ENCODE measurements at regions not wholly inside any gene's neighbourhood (a gene's known extent, or its start where the extent isn't known, plus 50 kb on each side); places are given as distances from the start of the nearest gene placed in this dataset.
A peak's percentile ranks its signal among the peaks of the same experiment; 100 is the strongest.

DNA sequence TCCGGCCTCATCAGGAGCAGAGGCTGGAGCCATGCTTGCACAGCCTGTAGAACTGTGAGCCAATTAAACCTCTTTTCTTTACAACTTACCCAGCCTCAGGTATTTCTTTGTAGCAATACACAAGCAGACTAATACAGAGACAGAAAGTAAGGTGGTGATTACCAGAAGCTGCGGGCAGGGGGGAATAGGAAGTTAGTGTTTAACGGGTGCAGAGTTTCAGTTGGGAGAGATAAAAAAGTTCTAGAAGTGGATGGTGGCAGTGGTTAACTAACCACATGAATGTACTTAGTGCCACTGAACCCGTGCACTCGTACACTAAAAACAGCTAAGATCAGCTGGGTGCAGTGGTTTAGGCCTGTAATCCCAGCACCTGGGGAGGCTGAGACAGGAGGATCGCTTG, 80.4 kb upstream of the TARDBP start:
- Histone ChIP-seq H3K9ac (ENCODE audit: low read length) (no peak overlapping the region), H3K36me3 (ENCODE audit: control insufficient read depth, insufficient read depth, low read length) (no peaks in the 10 kb centered on the region), H3K4me3 (ENCODE audit: low read length) (no peak overlapping the region), H3K4me1 (ENCODE audit: control insufficient read depth, insufficient read depth, low read length) (no peaks in the 10 kb centered on the region), H3K27ac (ENCODE audit: low read depth, low read length) (no peak overlapping the region), H3K27me3 (ENCODE audit: control insufficient read depth, insufficient read depth, low read length) (no peaks in the 10 kb centered on the region)

GRCh38 chr1:10934150-10934818, 78.2 kb upstream of the TARDBP start:
- Histone ChIP-seq H3K9ac (ENCODE audit: low read length) (no peak overlapping the region), H3K27ac (ENCODE audit: low read depth, low read length) (no peak overlapping the region), H3K36me3 (ENCODE audit: control insufficient read depth, insufficient read depth, low read length) (no peaks in the 10 kb centered on the region), H3K4me3 (ENCODE audit: low read length) (no peak overlapping the region), H3K4me1 (ENCODE audit: control insufficient read depth, insufficient read depth, low read length) (no peaks in the 10 kb centered on the region), H3K27me3 (ENCODE audit: control insufficient read depth, insufficient read depth, low read length) (no peaks in the 10 kb centered on the region)

DNA sequence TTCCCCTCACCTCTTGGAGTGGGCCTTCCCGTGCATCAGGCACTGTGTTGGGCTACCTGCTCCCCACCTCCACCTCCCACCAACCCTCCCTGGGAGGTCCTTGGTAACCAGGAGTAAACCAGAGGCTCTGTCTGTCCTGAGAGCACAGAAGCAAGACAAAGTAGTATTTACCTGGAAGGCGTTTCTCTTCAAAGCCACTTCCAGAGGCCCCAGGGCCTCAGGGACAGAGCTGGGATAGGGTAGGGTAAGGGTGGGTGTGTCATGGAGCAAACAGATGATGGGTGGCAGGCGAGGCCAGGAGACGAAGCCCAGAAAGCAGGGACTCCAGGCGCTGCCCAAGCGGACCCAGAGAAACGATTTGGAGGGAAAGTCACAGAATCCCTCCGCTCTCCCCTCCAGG, 77.2 kb upstream of the TARDBP start:
- Histone ChIP-seq H3K36me3 (ENCODE audit: control insufficient read depth, insufficient read depth, low read length) (no peaks in the 10 kb centered on the region), H3K27me3 (ENCODE audit: control insufficient read depth, insufficient read depth, low read length) (no peaks in the 10 kb centered on the region), H3K27ac (ENCODE audit: low read depth, low read length) (no peak overlapping the region), H3K4me3 (ENCODE audit: low read length) (no peak overlapping the region), H3K9ac (ENCODE audit: low read length) (no peak overlapping the region), H3K4me1 (ENCODE audit: control insufficient read depth, insufficient read depth, low read length) (no peaks in the 10 kb centered on the region)

GRCh38 chr1:10935724-10936123, 76.7 kb upstream of the TARDBP start:
- no peaks in the 10 kb centered on the region for H3K36me3 ChIP-seq (ENCODE audit: control insufficient read depth, insufficient read depth, low read length)
- H3K9ac ChIP-seq (ENCODE audit: low read length), result no peak overlapping the region
- H3K27me3 ChIP-seq (ENCODE audit: control insufficient read depth, insufficient read depth, low read length), result no peaks in the 10 kb centered on the region
- H3K4me3 ChIP-seq (ENCODE audit: low read length), result no peak overlapping the region
- H3K4me1 ChIP-seq (ENCODE audit: control insufficient read depth, insufficient read depth, low read length), result no peaks in the 10 kb centered on the region
- H3K27ac ChIP-seq (ENCODE audit: low read depth, low read length), result no peak overlapping the region

DNA sequence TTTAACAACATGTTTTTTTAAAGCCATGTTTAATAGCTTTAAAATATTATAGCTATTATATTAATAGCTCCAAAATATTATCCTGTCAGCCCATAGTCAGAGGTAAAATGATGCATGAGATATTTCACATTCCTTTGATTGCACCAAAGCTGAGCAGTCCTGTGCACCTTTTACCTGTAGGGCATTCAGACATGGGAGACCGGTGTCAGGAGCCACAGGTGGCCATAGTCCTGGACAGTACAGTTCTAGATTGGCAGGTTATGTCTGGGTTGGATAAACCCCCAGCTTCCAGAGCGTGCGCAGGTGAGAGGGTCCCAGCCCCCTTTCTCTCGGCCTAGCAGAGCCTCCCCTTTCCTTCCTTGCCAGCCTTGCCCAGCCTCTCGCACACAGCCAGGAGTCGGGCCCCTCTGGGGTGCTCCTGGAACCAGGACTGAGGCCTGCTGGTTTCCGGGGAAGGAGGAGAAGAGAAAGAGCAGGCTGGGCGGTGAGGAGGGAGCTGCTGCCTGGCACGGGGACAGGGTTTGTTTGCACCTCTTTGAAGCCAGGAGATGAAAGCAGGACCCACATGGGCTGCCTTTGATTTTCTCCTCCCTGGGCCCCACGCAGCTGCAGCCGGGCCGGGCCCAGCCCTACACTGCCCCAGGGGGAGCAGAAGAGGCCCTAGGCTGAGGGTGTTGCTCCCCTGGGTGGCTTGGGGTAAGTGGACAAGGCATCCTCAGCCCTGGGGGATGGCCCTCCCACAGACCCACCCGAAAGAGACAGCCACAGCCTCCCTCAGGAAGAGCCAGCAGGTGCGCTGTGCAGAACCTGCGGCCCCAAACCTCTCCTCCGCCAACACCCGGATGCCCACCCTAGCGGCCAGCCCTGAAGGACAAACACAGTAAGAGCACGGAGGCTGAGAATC, 75.2 kb upstream of the TARDBP start:
- Histone ChIP-seq H3K9ac (ENCODE audit: low read length) (no peak overlapping the region), H3K4me3 (ENCODE audit: low read length) (no peak overlapping the region), H3K27me3 (ENCODE audit: control insufficient read depth, insufficient read depth, low read length) (no peaks in the 10 kb centered on the region), H3K36me3 (ENCODE audit: control insufficient read depth, insufficient read depth, low read length) (no peaks in the 10 kb centered on the region), H3K4me1 (ENCODE audit: control insufficient read depth, insufficient read depth, low read length) (no peaks in the 10 kb centered on the region), H3K27ac (ENCODE audit: low read depth, low read length) (no peak overlapping the region)

DNA sequence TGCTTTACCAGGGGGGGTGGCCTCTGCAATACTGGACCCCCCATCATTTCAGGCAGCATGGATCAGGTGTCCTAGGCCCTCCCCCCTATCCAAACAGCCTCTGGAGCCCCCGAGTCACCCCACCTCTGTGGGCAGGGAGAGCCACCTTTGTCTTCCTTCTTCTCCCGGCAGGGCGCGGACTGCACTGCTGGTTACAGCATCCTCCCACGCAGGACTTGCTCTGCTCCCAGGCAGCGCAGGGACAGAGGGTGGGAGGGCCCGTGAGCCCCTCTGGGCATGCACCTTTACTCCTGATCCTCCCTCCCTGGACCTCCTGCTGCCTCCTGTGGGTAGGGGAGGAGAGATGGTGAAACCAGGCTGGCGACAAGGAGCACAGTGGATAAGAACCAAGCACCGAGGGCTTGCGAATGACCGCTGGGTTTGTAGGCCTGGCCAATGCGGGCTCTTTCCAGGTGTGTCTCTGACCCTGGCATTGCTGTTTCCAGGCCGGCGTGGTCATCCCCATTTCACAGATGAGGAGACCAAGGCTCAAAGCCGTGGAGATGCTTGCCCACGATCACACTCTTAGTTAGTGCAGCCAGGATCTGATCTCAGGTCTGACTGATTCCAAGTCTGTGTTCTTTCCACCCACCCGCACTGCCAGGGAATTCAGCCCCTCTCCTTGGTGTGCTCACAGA, 73.6 kb upstream of the TARDBP start:
- Histone ChIP-seq H3K27me3 (ENCODE audit: control insufficient read depth, insufficient read depth, low read length) (no peaks in the 10 kb centered on the region), H3K36me3 (ENCODE audit: control insufficient read depth, insufficient read depth, low read length) (no peaks in the 10 kb centered on the region), H3K4me3 (ENCODE audit: low read length) (no peak overlapping the region), H3K27ac (ENCODE audit: low read depth, low read length) (no peak overlapping the region), H3K4me1 (ENCODE audit: control insufficient read depth, insufficient read depth, low read length) (no peaks in the 10 kb centered on the region), H3K9ac (ENCODE audit: low read length) (no peak overlapping the region)

GRCh38 chr1:10939654-10940450, 72.6 kb upstream of the TARDBP start:
- no peak overlapping the region for H3K9ac ChIP-seq (ENCODE audit: low read length)
- peak overlapping the region; percentile 26 for H3K4me3 ChIP-seq (ENCODE audit: low read length)
- H3K4me1 ChIP-seq (ENCODE audit: control insufficient read depth, insufficient read depth, low read length), result peaks cover 2% of the 10 kb centered on the region
- no peaks in the 10 kb centered on the region for H3K27me3 ChIP-seq (ENCODE audit: control insufficient read depth, insufficient read depth, low read length)
- H3K36me3 ChIP-seq (ENCODE audit: control insufficient read depth, insufficient read depth, low read length), result no peaks in the 10 kb centered on the region
- H3K27ac ChIP-seq (ENCODE audit: low read depth, low read length), result no peak overlapping the region

DNA sequence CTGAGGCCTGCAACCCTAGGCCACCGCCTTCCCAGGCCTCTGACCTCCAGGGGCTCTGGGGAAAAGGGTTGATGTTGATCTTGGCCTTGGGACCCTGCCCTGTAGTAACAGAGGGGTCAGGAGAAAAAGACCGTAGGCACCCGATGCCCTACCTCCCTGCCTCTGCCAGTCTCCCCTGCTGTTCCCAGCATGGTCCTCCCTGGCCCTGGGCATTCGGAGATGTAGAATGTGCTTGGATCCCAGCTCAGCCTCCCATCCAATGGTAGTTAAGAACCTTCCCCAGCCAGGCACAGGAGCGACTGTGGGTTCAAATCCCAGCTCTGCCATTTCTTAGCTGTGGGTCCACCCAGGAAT, 72.0 kb upstream of the TARDBP start:
- no peak overlapping the region for H3K27ac ChIP-seq (ENCODE audit: low read depth, low read length)
- H3K27me3 ChIP-seq (ENCODE audit: control insufficient read depth, insufficient read depth, low read length), result no peaks in the 10 kb centered on the region
- no peaks in the 10 kb centered on the region for H3K36me3 ChIP-seq (ENCODE audit: control insufficient read depth, insufficient read depth, low read length)
- H3K4me3 ChIP-seq (ENCODE audit: low read length), result peak overlapping the region; percentile 19
- H3K9ac ChIP-seq (ENCODE audit: low read length), result no peak overlapping the region
- H3K4me1 ChIP-seq (ENCODE audit: control insufficient read depth, insufficient read depth, low read length), result peaks cover 2% of the 10 kb centered on the region

DNA sequence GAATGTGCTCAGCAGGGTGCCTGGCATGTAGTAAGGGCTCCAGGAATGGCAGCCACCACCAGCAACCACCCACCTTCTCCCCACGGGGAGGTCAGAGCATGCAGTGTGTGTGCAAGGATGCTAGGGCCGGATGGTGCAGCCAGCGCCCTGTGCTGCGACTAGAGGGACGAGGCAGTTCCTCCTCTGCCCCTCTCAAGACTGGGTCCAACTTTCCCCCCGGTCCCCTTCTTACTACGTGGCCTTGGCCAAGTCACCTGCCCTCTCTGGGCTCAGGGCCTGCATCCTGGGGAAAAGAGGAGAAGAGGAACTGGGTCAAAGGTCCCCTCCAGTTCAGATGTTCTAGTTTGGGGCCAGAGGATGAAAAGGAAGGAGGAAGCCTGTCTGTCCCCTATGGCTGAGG, 71.6 kb upstream of the TARDBP start:
- Histone ChIP-seq H3K9ac (ENCODE audit: low read length) (no peak overlapping the region), H3K36me3 (ENCODE audit: control insufficient read depth, insufficient read depth, low read length) (no peaks in the 10 kb centered on the region), H3K4me3 (ENCODE audit: low read length) (no peak overlapping the region), H3K27me3 (ENCODE audit: control insufficient read depth, insufficient read depth, low read length) (no peaks in the 10 kb centered on the region), H3K27ac (ENCODE audit: low read depth, low read length) (no peak overlapping the region), H3K4me1 (ENCODE audit: control insufficient read depth, insufficient read depth, low read length) (peaks cover 2% of the 10 kb centered on the region)

DNA sequence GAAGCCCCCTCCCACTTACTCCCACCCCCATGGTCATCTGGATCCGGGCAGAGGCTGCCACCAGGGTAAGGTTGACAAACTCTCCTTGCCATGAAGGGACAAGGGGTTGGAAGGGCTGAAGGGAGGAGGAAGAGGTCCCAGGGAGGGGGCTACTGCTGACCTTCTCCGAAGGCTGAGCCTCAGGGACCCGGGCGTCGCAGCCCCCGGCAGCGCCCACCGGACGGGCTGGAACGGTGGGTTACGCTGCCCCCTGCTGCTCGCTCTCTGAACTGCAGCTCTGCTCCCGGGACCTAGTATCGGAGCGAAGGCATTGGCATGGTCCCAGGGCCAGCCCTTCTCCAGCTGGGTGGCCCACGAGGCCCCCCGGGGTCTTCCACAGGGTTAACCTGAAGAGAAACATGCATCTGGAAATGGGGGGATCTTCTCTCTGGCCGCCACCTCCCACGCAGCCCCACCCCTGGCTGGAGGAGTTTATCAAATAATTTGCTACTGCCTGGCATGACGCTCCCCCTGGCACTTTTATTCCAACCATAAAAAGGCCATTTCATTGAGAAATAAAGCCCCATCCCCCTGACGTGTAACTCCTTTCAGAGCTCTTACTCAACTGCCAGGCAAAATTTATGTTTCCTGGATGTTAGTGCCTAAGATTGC, 70.4 kb upstream of the TARDBP start:
- H3K9ac ChIP-seq (ENCODE audit: low read length), result no peak overlapping the region
- no peak overlapping the region for H3K4me3 ChIP-seq (ENCODE audit: low read length)
- H3K27me3 ChIP-seq (ENCODE audit: control insufficient read depth, insufficient read depth, low read length), result no peaks in the 10 kb centered on the region
- no peak overlapping the region for H3K27ac ChIP-seq (ENCODE audit: low read depth, low read length)
- no peaks in the 10 kb centered on the region for H3K36me3 ChIP-seq (ENCODE audit: control insufficient read depth, insufficient read depth, low read length)
- peaks cover 2% of the 10 kb centered on the region for H3K4me1 ChIP-seq (ENCODE audit: control insufficient read depth, insufficient read depth, low read length)

DNA sequence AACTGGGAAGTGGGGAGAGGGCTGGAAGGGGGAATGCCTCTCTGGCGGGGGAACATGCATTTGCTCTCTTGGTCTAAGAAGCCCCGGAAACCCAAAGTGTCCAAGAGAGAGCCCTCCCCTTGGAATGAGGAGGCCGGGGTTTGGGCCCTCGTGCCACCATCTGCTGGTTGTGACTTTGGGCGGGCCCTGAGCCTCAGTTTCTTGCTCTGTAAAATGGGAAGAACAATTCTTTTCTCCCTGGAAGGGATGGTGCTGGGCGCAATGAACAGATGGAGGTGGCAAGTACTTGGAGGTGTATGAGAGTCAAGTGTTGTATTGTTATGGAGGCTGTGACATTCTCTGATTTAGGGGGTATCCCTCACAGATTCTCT, 69.9 kb upstream of the TARDBP start:
- Histone ChIP-seq H3K9ac (ENCODE audit: low read length) (no peak overlapping the region), H3K4me3 (ENCODE audit: low read length) (no peak overlapping the region), H3K27me3 (ENCODE audit: control insufficient read depth, insufficient read depth, low read length) (no peaks in the 10 kb centered on the region), H3K36me3 (ENCODE audit: control insufficient read depth, insufficient read depth, low read length) (no peaks in the 10 kb centered on the region), H3K27ac (ENCODE audit: low read depth, low read length) (no peak overlapping the region), H3K4me1 (ENCODE audit: control insufficient read depth, insufficient read depth, low read length) (peaks cover 2% of the 10 kb centered on the region)

DNA sequence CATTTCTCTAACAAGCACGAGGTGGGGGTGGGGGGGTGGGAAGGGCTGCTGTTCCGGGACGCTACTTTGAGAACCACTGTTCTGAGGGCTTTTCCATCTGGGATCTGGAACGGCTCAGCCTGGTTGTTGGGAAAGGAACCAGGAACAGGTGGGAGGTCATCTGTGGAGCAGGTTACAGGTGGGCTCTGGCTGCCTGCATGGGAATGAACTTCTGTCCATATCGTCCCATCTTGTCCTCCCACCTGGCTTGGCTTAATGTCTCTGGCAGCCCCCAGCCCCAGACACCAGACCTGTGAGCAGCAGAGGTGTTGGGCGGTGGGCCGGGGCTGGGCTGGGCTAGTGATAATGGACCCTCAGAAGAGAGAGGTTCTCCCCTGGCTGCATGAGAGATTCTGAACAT, 69.4 kb upstream of the TARDBP start:
- Histone ChIP-seq H3K4me3 (ENCODE audit: low read length) (no peak overlapping the region), H3K27ac (ENCODE audit: low read depth, low read length) (no peak overlapping the region), H3K36me3 (ENCODE audit: control insufficient read depth, insufficient read depth, low read length) (no peaks in the 10 kb centered on the region), H3K4me1 (ENCODE audit: control insufficient read depth, insufficient read depth, low read length) (peaks cover 2% of the 10 kb centered on the region), H3K27me3 (ENCODE audit: control insufficient read depth, insufficient read depth, low read length) (no peaks in the 10 kb centered on the region), H3K9ac (ENCODE audit: low read length) (no peak overlapping the region)

All from rectal smooth muscle tissue (tissue), 1 donor.